Activated CD4-positive, alpha-beta T cell treated with anti-CD3 and anti-CD28 coated beads for 4 hours (primary cell): ENCODE measurements at regions not wholly inside any gene's neighbourhood (a gene's known extent, or its start where the extent isn't known, plus 50 kb on each side); places are given as distances from the start of the nearest gene placed in this dataset.

Experiments
- DNase-seq, 2 donors: peaks; one replicate each; pipeline ENCODE4 v3.0.0-alpha.2; 2020

DNA sequence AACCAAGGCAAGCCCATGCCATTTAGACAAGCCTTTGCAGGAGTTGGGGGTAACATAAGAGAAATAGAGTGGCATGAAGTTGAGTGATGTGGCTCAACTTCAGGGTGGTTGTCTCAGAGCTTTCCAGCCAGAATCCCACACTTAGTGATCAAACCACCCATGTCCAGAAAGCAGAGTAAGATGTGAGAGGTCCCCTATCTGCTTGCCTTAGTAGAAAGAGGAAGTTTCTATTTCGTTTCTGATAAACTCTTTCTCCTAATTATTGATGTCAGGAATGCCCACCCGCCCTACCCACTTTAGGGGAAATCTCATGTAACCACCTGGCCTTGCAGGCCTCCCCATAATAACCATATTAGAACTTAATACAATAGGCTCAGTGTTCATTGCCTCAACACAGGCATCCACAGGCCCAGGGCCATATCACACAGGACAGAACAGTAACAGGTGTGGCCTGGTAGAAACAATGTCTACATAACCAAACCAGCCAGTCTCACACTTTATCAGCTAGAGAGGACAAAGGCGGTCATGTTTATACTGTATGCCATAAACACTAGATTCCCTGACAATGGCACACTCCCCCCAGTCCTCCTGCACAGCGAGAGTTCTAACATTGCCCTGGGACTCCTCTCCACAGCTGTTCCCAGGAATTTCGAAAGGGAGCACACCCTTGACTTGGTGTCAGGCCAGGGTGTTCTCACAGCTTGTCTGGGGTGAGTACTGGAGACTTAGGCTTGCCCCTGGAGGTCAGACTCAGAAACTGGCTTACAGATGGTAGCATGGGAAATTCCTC is 364.4 kb downstream of the CXCL12 start:
- DNase-seq = no peak

DNA sequence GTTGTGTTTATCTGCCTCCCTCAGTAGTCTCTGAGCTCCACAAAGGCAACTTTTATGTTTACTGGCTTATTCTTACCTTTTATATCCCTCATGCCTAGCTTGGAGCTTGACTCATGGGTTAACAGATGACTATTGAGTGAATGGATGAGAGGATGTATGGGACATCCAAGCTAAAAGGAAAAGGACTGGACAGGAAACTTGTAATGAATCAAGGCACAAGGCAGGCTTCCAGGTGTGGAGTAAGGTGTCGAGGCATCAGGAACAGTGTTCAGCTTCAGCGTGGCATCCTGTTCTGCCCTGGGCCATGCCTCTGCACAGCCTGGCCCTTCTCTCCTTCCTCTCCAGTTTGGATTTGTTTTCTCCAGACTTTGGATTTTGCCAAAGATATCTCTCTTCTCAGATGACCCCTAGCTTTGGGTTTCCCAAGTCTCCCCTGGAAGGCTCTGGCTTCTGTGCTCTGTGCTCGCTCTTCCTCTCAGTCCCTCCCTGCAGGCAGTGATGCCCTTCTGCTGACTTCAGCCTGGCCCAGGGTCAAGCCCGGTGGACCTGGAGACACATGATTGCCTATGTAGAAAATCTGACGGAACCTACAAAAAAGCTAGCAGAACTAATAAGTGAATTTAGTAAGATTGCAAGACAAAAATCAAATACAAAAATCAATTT is 367.3 kb downstream of the CXCL12 start:
- no peak for DNase-seq

DNA sequence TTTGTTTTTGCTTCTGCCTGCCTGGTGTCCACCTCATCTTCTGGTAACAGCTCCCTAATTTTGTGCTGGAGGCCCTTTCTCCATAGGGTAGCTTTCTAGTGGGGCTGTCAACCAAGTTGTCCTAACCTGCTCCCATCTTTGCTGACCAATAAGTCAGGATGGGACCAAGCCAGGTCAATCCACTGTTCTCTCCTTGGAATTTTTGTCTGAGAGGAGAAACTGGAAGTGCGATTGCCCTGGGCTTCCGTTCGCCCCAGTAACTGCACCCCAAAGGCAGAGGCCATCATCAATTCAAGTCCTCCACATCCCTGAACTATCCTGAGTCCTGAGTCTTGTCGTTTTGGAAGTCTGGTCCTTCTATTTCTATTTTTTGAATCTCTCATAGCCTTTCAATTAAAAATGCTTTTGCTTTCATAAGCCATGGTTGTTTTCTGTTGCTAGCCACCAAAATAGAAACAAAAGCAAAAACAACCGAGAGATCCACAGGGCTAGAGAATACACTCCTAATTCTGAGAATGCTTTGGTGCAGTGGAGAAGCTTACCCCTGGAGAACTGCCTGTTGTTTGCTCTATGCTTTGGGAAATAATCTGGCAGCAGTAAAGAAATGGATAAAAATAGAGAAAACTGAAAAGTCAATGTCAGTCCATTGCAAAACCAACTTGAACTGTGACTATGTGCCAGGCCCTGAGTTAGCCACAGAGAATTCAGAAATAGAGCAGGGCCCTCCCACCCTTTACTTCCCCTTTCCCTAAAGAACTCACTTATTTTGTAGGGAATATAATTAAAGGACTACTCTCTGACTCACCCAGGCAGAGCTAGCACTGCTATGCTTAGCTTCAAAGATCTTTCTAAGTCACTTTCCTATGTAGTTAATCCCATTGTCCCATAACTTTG is 368.1 kb downstream of the CXCL12 start:
- no peak for DNase-seq

DNA sequence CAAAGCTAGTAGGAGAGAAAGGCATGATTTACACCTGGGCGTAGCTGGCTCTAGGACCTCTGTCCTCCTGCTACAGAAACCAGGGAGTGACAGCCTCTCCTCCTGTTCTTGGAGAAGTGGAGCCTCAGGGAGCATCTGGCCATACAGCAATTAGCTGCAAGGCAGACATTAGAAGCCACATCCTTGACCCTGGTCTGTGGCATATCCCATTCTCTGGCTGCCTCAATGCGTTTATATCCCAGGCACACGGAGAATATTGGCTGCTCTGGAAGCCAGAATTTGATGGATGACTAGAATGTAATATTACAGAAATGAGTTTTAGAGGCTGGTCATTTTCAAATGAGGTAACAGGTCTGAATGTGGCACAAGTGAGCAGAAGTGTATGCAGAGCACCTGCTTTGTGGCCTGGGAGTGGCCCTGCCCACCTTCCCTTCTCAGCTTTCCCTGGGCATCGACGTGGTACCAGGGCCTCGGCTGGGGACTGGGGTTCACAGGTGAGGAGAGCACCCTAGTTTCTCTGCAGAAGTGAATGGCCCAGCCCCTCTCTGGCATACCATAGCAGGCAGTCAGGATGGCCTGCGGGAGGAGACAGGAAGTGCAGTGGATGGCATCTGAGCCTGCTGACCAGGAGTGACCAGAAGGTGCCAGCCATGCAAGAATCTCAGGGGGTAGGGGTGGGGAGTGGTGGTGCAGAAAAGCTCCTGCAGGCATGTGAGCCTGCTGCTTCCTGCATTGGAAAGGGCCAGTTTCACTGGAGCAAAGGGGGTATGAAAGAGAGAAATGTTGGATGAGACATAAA is 367.2 kb upstream of the ZNF32 start:
- no peak for DNase-seq

DNA sequence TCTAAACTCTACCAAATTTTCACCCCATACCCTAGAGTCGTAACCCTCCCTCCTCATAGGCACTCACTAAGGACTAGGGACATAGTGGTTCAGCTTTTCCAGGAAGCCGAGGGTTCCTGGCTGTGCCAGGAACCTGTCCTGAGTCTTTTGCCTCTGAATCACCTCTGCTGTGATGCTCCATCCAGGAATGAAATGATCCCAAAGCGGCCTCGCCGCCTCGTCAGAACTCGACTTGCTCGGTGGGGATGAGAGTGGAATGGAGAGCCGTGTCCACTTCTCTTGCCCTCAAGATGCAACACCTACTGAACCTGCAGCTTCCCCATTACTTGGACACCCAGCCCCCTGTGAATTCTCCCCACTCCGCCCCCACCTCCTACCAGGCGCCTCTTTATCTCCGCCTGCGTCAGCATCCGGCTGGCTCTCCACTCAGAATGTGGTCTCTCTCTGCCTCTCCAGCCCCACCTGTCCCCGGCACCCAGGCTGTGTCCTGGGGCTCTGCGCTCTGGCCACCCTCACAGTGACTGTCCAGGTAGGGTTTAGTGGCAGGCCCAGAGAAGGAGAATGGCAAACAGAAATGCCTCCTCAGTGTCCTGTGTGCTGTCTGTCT is 366.1 kb upstream of the ZNF32 start:
- no peak for DNase-seq

DNA sequence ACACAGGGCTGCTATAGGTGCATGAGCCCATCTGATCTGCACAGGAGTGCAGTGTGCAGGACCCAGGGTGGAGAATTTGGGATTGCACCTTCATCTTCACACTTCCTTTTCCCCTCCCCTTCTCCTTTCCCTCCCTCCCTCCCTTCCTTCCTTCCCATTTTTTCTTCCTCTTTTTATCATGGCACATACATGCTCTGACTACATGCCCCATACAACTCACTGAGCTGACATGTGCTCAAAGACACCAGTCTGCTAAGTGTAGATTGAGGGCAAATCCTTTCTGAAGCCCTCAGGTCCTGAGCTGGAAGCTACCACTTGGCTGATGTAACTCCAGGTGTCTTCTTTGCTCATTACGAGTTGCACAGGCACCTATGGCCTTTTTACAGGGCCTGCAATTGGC is 365.3 kb upstream of the ZNF32 start:
- no peak for DNase-seq

DNA sequence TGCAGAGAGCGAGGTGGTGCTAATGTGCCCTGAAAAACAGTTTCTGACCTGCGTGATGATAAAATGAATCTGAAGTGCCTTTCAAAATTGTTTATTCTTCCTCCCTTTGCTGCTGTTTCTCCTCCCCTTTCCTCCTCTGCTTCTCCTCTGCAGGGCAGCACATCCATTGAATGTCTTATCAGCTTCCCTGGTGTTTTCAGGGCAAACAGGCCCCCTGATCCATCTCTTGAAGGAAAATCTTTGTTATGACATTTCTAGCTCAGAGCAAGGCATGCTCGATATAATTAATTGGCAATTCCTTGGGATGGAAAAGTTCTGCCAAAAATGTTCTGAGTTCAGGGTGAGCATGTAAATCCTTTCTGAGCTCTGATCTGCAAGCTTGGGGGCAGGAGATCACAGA is 364.2 kb upstream of the ZNF32 start:
- no peak for DNase-seq

DNA sequence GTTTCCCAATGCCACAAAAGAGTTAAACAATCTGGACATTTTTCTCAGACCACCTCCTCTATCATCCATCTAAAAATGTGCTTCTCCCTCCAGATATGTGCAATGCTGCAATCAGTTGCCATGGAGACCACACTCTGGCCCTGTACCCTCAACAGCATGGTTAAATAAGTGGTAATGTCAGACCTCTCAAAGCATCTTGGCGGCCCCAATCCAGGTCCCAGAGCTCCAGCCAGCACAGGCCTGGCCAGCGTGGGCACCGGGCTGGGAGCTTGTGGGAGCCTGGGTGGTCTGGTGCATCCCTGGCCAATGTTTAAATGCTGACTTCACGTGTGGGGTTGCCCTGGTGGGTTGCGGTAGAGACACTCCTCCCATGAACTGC is 362.9 kb upstream of the ZNF32 start:
- DNase-seq = no peak

DNA sequence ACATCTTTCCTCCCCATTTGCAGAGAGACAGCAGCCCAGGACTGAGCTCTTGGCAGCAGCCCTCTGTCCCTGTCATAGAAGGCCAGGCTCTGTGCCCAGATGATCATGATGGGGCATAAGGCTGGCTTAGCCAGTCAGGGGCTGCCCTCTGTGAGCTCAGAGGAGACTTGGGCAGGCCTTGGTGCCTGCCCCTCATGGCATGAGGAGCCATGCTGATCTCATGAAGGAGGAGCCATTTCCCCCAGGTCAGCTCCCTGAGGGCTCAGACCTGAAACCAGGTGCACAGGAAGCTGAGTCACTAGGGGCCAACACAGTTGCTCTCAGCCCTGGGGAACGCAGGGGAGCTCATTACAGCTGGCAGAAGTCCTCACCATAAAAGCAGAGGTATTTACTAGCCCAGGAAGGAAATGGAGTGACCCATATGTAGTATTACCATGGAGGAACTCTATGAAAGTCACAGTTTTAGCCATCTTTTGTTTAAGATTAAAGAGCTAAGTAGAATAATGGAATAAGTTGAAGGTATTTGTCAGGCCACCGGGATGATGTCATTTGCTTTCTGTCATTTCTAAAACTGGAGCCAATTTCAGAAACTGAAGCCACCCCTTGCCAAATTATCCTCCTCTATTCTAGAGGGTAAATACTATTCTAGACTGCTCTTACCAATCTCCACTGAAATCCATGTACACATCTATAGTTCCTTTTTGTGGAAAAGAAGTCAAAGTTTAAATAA is 362.4 kb upstream of the ZNF32 start:
- DNase-seq = no peak

DNA sequence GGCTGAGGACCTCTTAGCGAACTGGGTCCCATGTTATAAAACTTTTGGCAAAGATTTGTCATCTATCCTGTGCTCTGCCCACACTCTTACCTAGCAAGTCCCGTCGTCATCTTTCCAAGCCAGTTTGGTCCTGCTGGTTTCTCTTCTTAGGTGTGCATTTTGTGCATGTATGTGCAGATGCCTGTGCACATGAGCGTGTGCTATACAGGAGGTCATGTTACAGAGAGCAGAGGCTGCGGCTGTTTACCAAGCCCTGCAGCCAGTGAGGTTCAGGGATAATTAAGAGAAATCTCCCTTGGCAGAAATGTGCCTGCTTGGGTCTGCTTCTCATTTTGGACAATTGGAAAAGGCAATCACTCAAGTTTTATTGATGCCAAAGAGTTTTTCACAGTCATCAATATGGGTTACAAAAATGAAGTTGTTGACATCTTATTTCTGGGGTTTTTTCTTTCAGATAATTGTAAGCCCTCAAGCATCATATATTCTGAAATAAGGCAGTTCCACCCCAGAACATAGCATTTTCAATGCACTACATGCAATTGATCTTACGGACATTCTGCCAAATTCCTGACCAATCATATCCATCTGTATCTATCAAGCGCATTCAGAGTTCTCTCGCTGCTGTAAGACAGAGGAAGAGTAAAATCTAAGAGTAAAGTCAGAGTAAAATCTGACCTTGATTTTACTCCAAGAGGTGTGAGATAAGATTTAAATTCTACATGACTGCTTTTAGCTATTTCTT is 361.4 kb upstream of the ZNF32 start:
- DNase-seq = no peak

DNA sequence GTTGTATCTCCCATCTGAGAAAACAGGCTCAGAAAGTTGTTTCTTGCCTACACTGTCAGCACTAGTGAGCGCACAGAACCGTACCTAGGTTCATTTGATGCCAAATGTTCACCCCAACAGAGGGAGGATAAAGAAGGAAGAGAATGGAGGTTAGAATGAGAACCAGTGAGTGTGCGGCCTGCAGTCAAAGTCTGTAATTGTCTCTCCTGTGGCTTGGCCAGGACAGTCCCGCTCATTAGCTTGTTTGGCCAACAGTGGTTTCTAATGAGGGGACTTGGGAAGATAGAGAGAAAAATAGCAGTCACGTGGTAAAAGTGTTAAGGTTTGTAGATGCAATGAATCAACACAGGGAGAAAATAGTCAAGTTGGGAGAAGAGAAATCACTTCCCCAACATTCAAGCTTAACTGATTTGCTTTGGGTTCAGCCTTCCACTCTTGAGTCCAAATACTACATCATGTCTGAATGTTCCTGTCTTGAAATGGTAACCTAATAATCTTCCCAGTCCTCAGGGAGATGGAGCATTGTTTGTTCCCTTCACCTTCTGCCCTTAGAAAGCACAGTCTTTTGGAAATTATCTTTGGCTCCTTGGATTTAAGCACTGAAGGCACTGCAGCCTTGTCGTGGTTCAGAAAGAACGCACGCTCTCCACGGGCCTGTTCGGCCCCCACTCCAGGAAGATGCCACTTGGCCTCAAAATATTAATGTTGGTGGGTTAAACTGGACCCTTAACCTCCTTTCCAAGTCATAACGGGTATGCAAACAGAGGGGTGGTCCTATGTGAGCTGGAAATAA is 360.4 kb upstream of the ZNF32 start:
- DNase-seq = no peak

DNA sequence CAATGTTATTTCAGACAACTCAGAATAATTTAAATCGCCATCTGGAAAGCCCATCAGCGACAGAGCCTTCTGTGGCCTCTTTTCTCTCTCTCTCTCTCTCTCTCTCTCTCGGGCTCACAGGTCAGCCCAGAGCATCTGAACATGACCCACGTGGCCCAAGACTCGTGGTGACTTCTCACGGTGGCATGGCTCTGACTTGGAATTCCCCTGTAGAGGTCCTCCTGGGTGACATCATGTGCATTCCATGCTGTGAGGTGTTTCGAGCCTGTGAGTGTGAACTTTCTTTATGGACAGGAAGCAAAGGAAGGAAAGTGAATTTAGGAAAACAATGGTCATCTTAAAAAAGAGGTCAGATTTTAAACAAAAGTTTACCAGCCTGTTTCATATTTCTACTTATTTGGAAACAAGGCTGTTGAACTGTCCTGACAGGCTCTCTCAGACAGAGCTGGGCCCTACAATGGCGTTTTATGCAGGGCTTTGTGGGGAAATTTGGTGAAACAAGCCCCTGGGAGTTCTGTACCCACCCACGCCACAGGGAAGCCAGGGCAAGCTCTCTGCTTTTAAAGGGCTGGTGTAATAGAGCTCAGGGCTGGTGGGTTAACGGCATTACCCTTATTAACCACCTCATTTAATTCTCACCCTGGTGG is 359.7 kb upstream of the ZNF32 start:
- DNase-seq = no peak

DNA sequence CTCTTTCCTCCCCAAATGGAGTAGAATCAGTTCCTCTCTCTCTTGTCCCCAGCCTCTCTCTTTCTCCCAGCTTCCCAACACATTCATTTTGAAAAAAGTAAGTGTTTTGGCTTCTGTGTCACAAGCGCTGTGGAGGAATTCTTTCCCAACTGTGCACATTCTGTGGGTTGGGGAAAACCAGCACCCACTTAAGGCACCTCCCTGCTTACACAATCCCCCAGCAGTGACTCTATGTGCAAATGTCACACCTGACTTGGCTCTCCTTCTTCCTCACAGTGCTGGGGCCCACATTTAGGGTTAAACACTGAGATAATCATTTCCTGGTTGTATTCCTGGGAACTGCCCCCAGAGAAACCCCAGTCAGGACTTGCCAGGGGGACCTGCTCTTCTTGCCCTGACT is 358.1 kb upstream of the ZNF32 start:
- no peak for DNase-seq

DNA sequence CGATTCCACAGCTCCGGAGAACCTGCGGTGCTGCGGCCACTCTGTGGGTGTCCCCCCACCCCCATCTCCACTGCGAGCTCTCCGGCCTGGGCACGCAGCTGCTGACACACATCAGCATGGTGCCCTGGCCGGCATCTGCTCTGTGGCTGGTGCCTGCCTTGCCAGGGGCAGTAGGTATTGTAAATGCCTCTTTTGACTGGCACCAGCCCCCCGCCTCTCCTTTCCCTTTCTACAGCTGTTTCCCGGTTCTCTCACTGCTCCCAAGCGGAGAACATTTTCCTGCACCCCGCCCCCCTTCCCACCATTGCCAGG is 357.1 kb upstream of the ZNF32 start:
- no peak for DNase-seq

DNA sequence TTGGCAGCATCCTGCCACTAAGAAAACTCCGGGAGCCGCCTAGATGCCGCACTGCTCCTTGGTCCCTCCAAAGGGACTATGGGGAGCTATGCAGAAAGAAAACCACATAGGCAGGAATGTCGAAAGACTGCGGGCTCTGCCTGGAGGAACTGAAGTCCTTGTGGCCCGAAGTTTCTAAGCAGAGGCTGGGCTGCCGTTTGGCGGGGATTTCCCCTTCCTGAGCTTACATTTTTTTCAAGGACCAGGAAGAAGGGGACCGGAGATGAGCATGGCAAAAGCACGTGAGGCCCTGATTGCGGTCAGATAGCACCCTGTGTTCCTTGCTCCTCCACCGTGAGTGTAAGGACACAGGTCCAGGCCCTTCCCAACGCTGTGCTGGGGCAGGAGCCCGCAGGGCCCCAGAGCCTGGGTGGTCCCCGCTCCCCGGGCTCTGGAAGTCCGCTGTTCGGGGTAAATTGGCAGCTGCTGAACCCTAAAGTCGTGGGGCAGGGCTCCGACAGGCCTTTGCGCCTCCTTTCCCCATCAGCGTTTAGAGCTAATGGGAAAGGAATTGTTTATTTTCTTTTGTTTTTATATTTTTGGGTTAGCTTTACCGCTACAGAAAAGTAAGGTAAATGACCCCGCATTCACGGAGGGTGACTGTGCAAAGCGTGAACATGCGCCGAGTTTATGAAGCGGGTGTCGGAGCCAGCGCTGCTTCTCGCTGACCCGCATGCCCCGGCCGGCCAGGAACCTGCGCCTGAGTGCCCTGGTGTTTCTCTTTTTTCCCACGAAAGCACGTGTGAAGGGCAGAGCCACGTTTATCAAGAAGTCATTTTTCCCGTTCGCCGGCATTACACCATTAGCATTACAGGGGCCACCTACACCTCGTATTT is 356.5 kb upstream of the ZNF32 start:
- DNase-seq = no peak

DNA sequence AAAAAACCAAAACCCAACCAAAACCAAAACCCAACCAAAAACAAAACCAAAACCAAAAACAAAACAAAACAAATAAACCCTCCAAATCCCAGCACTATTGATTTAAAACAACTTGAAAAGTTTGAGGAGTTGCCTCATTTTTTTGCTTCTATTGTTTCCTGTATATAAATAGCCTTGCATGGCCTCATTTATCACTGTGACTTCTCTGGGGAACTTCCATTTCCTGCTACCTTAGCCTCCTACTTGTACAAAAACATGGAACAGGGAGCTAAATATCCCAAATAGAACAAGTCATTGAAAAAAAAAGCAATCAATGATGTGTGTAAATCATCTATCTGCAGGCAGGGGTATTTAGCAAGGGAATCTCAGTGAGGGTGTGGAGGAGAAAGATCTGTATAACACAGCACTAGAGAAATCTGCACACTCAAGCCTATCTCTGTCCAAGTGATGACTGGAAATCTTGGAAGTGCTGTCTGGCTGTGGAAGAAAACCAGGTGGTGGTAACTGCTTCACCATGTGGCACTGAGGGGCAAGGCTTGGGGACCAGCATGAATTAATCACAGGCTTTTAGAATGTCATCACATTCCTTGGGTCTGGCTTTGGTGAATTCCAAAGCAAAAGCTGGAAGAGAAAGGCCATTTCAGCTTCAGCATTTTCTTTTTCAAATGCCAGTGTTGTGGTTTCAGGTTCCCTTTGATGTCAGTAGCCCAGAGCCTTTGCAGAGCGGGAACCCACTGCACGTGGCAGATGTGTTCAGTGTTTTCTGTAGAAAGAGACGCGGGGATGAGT is 349.5 kb upstream of the ZNF32 start:
- DNase-seq = no peak

DNA sequence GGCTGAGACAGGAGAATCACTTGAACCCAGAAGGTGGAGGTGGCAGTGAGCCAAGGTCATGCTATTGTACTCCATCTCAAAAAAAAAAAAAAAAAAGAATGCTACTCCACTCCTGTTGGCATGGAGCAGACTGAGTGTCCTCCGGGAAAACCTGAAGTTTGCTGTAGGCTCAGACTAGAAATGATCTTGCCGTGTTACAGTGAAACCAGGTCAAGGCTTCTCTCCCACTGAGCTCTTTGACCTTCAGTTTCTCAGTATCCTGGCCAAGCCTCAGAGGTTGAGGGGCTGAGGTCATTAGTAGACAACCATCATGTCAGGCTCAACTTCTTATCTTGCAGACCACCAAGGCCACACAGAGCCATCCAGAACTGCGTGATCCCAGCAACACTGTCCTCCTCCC is 348.6 kb upstream of the ZNF32 start:
- no peak for DNase-seq

DNA sequence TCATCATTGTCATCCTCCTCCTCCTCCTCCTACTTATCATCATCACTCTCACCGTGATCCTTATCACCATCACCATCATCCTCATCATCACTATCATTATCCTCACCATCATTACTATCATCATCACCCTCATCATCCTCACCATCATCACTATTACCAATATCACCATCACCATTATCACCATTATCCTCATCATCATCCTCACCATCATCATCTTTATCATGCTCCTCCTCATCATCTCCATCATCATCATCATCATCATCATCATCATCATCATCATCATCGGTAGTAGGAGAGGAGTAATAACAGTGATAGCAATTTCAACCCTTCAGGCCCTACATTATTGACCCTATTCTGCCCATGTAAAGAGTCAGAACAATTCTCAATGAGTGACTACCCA is 345.9 kb upstream of the ZNF32 start:
- DNase-seq = no peak
